Activated effector memory CD4-positive, alpha-beta T cell treated with anti-CD3 and anti-CD28 coated beads, Interleukin-2, amount 50 U/mL, for 16 hours (primary cell): ENCODE measurements at regions not wholly inside any gene's neighbourhood (a gene's known extent, or its start where the extent isn't known, plus 50 kb on each side); places are given as distances from the start of the nearest gene placed in this dataset.

Experiments
- DNase-seq: peaks from one replicate; pipeline ENCODE4 v3.0.0-alpha.2; 2020

DNA sequence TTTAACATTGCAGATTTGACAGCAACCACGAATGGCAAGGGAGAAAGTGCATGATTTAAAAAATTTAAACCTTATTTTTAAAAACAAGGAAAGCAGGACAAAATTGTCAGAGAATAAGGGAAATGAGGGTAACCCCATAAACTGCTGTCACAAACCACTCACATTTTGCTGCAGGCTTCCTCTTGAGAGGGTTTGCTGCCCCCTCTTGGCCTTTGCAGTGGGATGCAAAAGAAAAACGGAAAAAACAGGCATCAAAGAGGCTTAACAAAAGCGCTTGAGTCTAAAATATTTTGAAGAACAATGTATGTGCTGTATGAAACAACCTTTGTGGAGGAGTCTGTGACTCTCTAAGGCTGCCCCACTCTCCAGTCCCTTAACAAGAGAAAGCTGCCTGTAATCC lies 91.6 kb downstream of the TMX3 start:
- DNase-seq, result no peak

DNA sequence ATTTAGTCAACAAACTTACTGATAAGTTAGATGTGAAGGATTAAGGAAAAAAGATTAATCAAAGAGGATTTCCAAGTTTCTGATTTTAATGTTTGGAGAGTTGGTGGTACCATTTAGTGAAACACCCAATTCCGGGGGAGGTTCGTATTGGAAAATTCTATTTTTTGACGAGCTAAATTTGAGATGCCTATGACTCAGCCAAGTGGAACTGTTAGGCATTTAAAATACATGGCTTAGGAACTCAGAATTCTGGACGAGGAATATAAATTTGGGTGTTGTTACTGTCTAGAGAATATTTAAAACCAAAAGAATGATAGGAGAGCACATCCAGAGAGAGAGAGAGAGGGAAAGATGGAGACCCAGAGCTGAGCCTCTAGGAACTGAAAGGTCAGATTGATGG lies 103.6 kb downstream of the TMX3 start:
- DNase-seq, result no peak

DNA sequence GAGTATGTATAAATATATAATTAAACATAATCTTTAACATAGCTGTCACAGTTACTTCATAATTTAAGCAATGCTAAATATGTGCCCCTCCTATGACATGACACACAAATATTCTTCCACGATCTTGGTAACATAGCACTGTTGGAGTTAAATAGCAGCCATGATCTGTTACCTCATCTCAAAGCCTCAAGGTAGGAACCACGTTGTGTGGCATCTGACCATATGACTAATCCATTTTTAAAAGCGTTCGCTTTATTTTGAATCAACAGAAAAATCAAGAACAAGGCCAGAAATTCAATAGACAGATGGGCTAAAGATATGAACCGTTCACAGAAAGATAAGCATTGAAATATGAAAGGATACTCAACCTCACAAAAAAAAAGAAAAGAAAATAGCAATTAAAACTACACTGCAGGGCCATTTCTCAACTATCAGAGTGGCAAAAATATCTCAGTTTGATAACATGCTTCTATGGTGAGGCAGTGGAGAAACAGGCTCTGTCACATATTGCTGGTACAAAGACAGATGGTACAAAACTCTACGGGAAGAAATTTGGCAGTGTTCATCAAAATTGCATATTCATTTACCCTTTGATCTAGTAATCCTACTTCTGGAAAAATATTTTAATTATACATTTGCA lies 105.9 kb downstream of the TMX3 start:
- DNase-seq, result no peak

DNA sequence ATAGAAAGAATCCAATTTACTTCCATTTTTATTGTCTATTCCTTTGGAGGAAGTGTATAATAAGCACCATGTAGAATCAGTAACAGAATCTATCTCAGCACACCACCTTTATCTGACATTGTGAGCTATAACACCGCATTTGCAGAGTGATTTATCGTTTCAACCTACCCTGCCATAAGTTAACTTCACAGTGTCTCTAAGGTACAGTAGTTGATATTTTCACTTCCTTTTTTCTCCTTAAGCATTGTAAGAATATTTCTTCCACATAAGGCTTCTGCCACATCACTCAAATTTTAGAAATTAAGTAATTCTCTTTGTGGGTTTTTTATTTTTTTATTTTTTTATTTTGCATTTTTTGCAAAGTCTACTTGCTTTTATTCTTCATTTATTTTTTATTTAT lies 107.1 kb downstream of the TMX3 start:
- DNase-seq, result no peak

DNA sequence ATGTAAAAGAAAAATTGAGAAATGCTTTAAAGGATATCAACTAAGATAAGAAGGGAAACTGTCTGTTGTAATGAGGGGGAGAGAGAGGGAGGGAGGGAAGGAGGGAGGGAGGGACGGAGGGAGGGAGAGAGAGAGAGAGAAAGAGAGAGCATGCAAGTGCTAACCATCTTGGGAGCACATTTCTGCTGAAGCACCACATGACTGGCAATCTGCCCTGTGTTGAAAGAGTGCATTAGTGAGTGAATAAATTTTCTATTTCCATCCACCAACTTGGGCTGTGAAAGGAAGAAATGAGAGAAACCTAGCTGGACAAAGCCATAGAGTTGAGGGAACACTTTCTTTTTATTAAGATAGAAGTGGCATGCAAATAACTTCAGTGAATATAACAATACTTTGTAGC lies 110.7 kb downstream of the TMX3 start:
- DNase-seq, result no peak

DNA sequence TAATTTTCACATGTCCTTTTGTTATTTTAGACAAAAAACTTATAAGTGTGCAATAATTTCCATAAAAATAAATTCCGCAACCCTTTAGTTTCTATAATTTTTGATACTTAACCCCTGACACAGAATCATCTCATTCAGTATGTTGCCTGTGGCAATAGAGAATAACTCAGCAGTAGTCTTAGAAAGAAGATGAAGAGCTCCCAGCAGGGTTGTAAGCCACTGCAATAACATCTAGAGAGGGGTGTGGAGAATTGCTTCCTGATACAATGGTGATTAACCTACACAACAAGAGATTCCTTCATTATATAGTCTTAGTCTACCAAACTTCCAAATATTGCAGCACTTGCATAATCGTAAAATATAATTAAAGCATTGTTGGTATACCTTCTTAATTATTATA lies 118.9 kb downstream of the TMX3 start:
- no peak for DNase-seq

DNA sequence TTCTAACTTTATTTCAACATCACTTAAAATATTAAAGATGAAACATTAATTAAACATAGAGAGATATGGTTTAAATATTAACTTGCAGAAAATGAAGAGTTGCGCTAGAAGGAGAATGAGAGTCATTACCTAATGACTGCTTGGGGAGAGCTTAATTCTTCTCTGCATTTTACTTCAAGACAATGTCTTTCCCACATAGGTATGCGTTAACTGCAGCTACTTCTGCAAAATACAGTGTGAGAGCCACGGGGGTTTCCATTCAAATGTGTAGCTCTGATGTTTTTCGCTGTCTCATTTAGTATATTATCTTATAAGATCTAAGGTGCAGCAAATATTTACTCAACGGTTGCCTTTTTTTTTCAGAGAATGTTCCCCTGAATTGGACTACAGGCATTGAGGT lies 126.7 kb downstream of the TMX3 start:
- DNase-seq, result no peak

DNA sequence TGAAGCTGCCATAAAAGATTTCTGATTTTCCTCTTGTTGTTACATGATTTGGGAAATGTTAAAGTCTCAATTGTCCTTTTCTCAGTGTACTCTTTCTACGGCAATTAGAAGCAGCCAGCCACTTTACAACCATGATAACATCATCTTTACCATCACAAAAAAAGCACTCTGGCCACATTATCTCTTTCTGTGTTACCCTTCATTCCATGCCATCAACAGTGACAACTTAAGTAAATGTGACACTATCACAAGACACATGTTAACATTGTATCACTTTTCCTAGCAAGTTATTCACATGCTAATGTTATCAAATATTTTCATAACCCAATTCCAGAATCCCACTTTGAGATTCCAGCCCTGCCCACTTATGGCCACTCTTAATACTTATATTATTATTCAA lies 131.2 kb downstream of the TMX3 start:
- DNase-seq, result no peak

DNA sequence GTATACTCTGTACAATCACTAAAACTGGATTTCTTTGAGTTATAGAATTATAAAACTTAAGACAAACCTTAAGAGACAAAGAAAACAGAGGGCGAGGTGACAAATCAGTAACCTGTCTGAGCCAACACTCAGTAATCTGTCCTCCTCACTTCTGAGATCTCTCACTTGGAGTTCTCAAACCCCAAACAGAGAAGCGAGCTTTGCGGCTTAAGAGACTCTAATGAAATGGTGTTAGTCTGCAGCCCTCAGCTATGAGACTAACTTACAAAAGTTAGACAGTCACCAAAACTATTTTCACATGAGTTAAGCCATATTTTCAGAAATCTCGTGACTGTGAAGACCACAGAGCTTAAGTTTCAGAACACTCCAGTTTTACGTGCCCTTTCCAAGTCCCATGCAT lies 140.6 kb downstream of the TMX3 start:
- DNase-seq, result no peak

DNA sequence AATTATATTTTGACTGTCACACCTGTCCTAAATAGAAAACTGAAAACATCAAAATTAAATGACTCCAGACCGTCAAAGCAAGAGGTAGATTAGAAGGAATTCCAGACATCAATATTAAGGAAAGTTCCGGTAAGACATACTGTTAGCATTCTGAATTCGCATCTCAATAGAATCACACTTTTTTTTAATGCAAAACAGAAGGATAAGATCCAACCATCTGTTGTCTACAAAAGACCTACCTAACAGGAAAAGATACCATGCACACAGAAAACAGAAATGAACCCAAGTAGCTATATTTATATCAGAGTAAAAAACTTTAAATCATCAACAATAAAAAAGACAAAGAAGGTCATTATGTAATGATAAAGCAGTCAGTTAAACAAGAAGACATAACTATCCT lies 145.0 kb downstream of the TMX3 start:
- no peak for DNase-seq

DNA sequence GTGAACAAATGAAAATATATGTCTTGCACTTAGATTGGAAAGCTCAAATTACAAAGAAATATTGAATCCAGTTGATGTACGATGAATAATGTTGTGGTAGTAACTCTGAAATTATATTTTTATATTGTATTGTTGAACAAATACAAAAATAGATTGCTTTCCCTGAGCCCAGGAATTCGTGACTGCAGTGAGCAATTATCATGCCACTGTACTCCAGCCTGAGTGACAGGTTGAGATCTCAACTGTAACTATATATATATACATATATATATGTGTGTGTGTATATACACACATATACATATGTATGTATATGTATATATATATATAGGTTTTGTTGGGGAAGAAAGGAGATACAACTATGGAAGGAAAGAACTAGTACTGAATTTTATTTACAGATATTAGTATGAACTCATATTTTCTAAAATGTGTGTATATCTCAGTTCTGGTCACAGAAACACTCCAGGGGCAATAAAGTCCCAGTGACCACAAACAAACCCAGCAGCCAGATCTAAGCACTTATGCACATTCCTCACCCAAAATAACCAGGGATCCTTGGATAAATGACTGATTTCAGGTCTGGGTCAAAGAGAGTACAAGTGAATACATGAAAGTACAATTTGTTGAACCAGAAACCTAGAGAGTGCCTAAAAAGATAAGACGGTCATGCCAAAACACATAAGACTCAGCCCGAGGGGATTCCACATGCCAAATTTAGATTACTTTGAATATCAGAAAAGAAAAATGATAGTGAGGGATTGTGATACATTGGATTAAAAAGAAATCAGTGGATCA lies 146.3 kb downstream of the TMX3 start:
- DNase-seq, result no peak

DNA sequence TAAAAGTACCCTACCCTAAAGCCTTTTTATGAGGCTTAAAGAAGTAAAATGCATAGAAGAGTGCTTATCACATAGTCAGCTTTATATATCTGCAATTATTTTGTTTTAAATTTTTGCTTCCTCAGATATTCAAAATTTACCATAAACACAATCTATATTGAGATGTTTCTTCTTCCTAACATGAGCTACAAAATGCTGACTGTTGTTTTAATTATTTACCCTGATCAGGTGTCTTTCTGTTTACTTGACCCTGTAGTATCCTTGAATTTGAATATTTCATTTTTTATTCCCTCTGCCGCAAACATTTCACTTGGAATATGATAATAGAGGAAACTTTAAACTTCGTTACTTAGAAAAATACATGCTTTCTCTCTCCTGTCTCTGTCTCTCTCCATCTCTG lies 147.9 kb downstream of the TMX3 start:
- DNase-seq, result no peak

DNA sequence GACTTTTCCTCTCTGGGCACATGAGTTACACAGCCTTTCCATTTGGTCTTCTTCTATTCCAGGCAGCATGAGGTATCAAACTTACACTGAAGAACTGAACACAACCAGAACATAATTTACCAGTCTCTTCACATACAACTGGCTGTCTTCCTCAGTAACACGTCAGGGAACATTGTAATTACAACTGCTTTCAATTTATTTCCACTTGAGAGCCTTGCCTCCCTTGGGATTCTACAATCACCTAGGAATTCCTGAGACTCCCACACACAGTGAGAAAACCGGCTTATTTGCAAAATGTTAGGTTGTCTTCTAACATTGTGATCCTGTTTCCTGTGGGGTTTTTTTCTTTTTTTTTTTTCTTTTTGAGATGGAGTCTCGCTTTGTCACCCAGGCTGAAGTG lies 149.9 kb downstream of the TMX3 start:
- DNase-seq, result no peak

DNA sequence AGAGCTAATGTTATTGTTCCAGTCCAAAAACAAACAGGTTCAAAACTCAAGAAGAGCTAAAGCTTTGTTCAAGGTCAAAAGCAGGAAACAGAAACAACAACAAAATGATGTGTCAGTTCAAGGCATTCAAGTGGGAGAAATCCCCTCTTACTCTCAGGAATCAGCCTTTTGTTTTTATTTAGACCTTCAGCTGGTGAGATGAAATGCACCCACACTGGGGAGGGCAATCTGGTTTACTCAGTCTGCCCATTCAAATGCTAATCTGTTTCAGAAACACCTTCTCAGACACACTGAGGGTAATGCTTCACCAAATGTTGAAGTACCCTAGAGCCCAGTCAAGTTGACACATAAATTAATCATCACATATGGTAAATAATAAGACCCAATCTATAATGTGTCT lies 150.6 kb downstream of the TMX3 start:
- no peak for DNase-seq

DNA sequence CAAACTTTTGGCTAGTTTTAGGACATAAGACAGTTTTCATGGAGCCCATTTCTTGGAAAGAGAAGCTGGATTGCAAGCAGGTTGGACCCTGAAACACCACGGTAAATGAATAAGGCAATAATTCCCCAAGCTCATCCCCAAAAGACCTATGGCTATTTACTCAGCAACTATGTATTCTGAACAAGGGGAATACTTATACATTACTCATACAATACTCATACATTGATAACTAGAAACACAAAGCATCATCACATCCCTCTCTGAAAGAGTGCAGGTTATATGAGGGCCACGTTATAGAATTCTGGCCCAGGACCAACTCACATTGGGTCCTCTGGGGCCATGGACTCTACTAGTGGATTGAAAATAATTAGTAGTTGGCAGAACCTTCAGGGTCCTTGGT lies 154.8 kb downstream of the TMX3 start:
- no peak for DNase-seq

DNA sequence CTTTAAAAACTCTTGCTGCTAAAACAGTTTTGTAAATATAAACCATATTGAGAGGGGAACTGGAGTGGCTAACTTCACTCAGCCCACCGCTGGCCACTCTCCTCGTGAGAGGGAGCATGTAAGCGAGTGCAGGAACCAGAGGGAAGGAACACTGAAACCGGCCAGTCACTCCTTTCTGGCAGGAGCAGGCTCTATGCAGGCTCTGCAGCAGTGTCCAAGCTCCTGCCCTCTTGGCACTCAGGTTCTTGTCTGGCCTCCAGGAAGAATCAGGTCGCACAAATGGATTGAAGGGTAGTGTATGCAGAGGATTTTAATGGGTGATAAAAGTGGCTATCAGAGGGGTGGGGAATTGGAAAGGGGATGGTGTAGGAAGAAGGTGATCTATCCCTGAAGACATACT lies 157.7 kb downstream of the TMX3 start:
- DNase-seq, result no peak

DNA sequence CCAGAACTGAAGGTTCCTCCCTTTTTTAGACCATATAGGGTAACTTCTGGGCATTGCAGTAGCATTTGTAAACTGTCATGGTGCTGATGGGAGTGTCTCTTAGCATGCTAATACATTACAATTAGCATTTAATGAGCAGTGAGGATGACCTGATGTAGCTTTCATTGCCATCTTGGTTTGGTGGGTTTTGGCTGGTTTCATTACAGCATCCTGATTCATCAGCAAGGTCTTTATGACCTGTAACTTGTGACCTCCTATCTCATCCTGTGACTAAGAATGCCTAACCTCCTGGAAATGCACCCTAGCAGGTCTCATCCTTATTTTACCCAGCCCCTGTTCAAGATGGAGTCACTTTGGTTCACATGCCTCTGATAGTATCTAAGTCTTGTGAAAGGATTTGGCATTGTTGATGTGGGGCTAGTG lies 159.0 kb downstream of the TMX3 start:
- no peak for DNase-seq

DNA sequence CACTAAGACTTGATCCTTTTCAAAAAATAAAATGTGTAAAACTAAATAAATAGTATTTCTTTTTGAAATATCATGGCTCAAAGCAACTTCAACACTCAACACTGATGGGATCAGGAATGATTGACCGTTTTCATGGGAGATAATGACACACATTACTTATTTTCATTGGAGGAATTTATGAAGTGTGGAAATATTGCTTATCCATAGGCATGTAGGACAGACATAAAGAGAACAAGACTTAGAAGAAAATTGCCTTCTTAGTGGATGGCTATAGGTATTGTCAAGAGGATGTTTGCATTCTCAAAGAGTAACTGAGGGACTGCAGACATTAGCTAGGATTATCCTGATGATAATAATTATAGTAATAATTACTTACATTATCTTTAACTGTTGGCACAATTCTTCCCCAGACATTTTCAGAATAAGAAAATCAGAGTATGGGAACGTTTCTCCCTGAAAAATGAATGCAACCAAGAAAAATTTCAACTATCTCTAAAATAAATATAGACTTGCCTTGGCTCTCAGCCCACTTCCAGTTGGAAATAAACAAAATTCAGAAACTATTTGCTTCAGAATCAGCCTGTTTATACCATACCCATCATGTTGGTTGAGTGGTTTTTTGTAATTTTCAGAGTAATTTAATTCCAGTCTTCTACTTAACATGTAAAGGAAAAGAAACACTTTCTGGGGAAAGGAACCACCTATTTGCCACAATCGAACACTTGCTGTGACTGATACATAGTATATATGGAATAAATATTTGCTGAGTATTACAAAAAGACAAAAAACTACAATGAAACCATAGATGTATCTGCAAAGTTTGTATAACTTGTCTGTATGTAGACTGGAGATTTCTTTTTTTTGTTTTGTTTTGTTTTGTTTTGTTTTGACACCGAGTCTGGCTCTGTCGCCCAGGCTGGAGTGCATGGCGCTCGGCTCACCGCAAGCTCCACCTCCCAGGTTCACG lies 165.7 kb downstream of the TMX3 start:
- no peak for DNase-seq

DNA sequence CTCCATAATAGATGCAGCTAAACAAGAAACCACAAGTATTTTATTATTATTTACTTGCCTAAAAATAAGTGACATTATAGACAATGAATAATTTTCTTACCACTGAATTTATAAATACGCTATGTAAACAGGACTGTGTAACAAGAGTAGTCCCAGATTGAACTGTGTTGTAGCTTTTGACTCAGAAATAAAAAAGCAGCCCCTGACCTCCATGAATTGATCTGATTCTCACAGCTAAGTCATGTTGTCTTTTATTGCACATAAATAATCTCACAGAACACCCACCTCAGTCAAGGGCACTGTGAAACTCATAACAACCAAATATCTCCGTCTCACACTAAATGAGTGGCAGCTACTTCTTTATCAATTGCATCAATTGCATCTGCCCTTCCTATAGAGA lies 171.6 kb downstream of the TMX3 start:
- no peak for DNase-seq

DNA sequence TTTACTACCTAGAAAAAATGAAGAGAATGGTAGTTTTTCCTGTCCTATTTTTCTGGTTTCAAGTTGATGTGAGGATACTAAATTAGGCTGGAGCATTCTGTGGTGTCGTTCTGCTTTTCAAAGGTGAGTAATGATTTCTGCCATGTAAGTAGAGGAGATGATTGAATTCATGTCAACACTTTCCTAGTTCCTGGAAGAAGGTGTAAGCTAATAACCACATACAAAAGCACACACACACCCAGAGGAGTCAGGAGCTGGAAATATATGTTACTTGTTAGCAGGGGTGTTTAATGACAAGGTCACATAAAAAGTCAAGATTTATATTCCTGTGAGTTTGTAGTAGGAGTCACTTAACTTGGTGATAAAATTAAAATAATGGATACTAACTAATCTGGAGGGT lies 172.1 kb downstream of the TMX3 start:
- DNase-seq, result no peak

DNA sequence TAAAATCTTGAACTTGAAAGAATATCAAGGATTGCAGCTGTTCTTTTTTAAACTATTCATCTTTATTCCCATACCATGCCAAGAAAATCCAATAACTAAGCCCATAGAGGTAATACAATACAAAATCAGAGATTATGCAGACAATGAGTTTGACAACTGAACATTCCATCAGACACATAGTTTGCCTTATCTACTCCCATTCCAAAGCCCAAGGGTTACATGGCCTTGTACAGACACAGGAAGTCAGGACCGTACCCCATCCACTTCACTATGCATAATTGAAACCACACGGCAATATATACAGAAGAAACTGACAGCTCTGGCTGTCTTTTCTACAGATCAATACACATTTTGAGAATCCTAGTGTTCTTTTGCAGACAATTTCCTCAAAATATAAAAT lies 181.3 kb downstream of the TMX3 start:
- DNase-seq, result no peak

DNA sequence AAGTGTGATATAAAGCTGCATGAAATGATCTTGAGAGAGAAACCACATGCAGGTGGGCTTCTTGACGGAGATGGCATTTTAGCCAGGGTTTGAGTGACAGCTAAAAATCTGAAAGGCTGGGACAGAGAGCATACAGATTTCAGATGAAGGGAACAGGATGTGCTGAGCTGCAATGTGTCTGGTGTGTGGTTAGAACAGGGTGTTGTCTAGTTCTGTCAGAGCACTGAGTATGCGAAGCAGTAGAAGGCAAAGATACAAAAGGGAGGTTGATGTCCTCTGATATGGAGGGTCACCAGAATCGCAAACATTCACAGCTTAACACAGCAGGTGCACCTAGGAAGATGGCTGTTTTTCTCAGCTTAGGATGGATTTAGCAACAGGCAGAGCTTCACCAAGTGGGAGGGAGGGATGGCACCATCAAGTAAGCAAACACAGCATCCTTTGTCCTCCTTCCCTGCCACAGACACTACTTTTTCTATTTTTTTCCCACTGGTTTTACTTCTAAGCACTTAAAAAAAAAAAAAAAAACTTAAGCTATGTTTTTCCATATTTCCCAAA lies 182.5 kb downstream of the TMX3 start:
- no peak for DNase-seq

DNA sequence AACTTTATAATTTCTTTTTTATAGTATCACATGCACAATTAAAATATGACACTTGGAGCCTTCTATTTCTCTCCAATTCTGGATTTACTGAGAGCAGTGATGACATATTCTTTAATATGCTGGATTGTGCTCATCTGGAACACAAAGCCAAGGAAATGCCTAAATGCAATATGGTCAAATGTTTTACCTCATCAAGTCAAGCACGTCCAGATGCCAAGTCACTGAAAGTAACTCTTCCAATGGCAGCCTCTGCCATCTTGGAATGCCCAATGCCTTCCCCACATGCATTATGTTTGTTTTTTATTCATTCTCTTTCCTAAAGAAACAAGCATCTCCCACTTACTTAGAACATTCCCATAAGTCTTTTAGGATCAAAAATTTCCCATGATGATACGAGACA lies 189.8 kb downstream of the TMX3 start:
- no peak for DNase-seq
